Gastrocnemius medialis (tissue), 4 donors: ENCODE measurements at regions not wholly inside any gene's neighbourhood (a gene's known extent, or its start where the extent isn't known, plus 50 kb on each side); places are given as distances from the start of the nearest gene placed in this dataset.

Experiments
- CTCF ChIP-seq, 5 experiments: fragments of 450-650 bp in 3 of 5; fragments of 200-600 bp in 2 of 5; sonication (generic) in 2 of 5; IDR thresholded peaks in 4 of 5; conservative IDR thresholded peaks in 1 of 5; 1 replicate in 4 of 5; 2 replicates in 1 of 5; pipeline ENCODE4 v1.5.1; 2016 to 2019; ENCODE audit warnings: antibody characterized with exemption in 5 of 5, mild to moderate bottlenecking in 3 of 5, moderate library complexity in 3 of 5
- POLR2A ChIP-seq, 2 donors: fragments of 450-650 bp; IDR thresholded peaks; one replicate each; pipeline ENCODE4 v1.6.1; 2017; ENCODE audit warnings: antibody characterized with exemption in 2 of 2, mild to moderate bottlenecking in 2 of 2, moderate library complexity in 2 of 2

GRCh38 chr5:72036951-72037350 lies 70.3 kb upstream of the MAP1B start:
- no peak for TF ChIP-seq CTCF (IDR thresholded peaks at IDR 0.05 in 4 of 5, conservative IDR thresholded peaks at IDR 0.05 in 1 of 5)
- TF ChIP-seq POLR2A (IDR thresholded peaks at IDR 0.05), result no peak
